Ascending aorta (tissue), 2 donors: ENCODE measurements at regions not wholly inside any gene's neighbourhood (a gene's known extent, or its start where the extent isn't known, plus 50 kb on each side); places are given as distances from the start of the nearest gene placed in this dataset.

Experiments
- DNase-seq, 2 donors: peaks; one replicate each; pipeline ENCODE4 v3.0.0-alpha.2; 2019; ENCODE audit warnings: low spot score in 2 of 2
- H3K27ac ChIP-seq, 2 donors: fragments of 200-600 bp; sonication (generic); one replicate each; pipeline ENCODE4 v1.5.1; 2016 to 2017; ENCODE audit warnings: mild to moderate bottlenecking in 1 of 2
- H3K27me3 ChIP-seq: fragments of 200-600 bp; sonication (generic); one replicate; pipeline ENCODE4 v1.5.1; 2017
- H3K36me3 ChIP-seq, 2 donors: fragments of 200-600 bp; sonication (generic); one replicate each; pipeline ENCODE4 v1.5.1; 2016
- H3K4me1 ChIP-seq, 2 donors: fragments of 200-600 bp; sonication (generic); one replicate each; pipeline ENCODE4 v1.5.1; 2016 to 2017; ENCODE audit warnings: mild to moderate bottlenecking in 1 of 2
- H3K4me3 ChIP-seq, 2 donors: fragments of 200-600 bp; sonication (generic); one replicate each; pipeline ENCODE4 v1.5.1; 2016 to 2017; ENCODE audit warnings: mild to moderate bottlenecking in 1 of 2
- H3K9me3 ChIP-seq, 2 donors: fragments of 200-600 bp; sonication (generic); one replicate each; pipeline ENCODE4 v1.5.1; 2016
- CTCF ChIP-seq, 3 experiments: fragments of 200-600 bp in 2 of 3; fragments of 450-650 bp in 1 of 3; sonication (generic) in 2 of 3; IDR thresholded peaks; one replicate each; pipeline ENCODE4 v1.5.1; 2016 to 2019; ENCODE audit warnings: antibody characterized with exemption in 3 of 3, mild to moderate bottlenecking in 1 of 3, moderate library complexity in 1 of 3
- intact Hi-C: fragments of 100-400 bp; cut with DNase I; formaldehyde crosslinking; loops from one replicate; pipeline ENCODE4 v1.15.1; 2023

- intact Hi-C loops, result no loop called here
- no peaks in the 10 kb centered on the region for H3K27me3 ChIP-seq
Measured at GRCh38 chr12:87047691-87048090, 791.5 kb upstream of the MGAT4C start.

GRCh38 chr12:87039536-87039935 lies 783.3 kb upstream of the MGAT4C start:
- Histone ChIP-seq H3K36me3 (no peaks in the 10 kb centered on the region), H3K27me3 (no peaks in the 10 kb centered on the region), H3K9me3 (no peaks in the 10 kb centered on the region), H3K4me3 (no peak overlapping the region), H3K4me1 (no peaks in the 10 kb centered on the region), H3K27ac (no peak overlapping the region)
- intact Hi-C loops, result no loop called here
- no peak for TF ChIP-seq CTCF (IDR thresholded peaks at IDR 0.05)
- no peak for DNase-seq

More at GRCh38 chr12:87047691-87048090, 791.5 kb upstream of the MGAT4C start:
- Histone ChIP-seq H3K27ac (no peak overlapping the region), H3K36me3 (no peaks in the 10 kb centered on the region), H3K4me1 (no peaks in the 10 kb centered on the region), H3K4me3 (no peak overlapping the region), H3K9me3 (no peaks in the 10 kb centered on the region)
- no peak for TF ChIP-seq CTCF (IDR thresholded peaks at IDR 0.05)
- DNase-seq, result no peak

DNA sequence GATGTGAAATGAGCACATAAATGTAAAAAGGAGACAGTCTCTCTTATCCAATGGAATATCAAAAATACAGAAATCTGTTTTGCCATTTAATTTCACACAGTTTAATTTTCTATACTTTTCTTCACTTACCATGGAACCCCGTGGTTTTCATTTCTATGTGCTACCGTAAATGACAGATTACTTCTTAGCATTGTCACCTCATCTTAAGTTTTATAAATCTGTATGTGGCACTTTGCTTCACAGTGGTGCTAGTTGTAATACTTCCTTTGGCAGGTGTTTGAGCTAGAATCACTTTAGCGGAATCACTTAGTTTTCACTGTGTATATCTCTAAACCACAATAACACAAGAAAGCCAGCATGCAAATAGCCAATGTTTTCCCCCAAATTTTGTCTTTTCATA lies 781.9 kb upstream of the MGAT4C start:
- no peaks in the 10 kb centered on the region for H3K4me1 ChIP-seq
- intact Hi-C loops, result no loop called here
- no peak overlapping the region for H3K4me3 ChIP-seq
- H3K27ac ChIP-seq, result no peak overlapping the region
- H3K27me3 ChIP-seq, result no peaks in the 10 kb centered on the region
- no peak for DNase-seq
- H3K36me3 ChIP-seq, result no peaks in the 10 kb centered on the region
- H3K9me3 ChIP-seq, result no peaks in the 10 kb centered on the region
- no peak for TF ChIP-seq CTCF (IDR thresholded peaks at IDR 0.05)

- H3K9me3 ChIP-seq, result no peaks in the 10 kb centered on the region
- no peak overlapping the region for H3K27ac ChIP-seq
- H3K36me3 ChIP-seq, result no peaks in the 10 kb centered on the region
- DNase-seq, result no peak
- no peaks in the 10 kb centered on the region for H3K27me3 ChIP-seq
- no peaks in the 10 kb centered on the region for H3K4me1 ChIP-seq
- no peak overlapping the region for H3K4me3 ChIP-seq
- intact Hi-C loops, result no loop called here
- no peak for TF ChIP-seq CTCF (IDR thresholded peaks at IDR 0.05)
Measured at GRCh38 chr12:87025976-87026375, 769.8 kb upstream of the MGAT4C start.

- Histone ChIP-seq H3K9me3 (peaks cover 0 to 9% of the 10 kb centered on the region in 2 donors), H3K4me3 (no peak overlapping the region), H3K36me3 (no peaks in the 10 kb centered on the region), H3K4me1 (no peaks in the 10 kb centered on the region), H3K27me3 (no peaks in the 10 kb centered on the region), H3K27ac (no peak overlapping the region)
- no peak for TF ChIP-seq CTCF (IDR thresholded peaks at IDR 0.05)
- no peak for DNase-seq
- intact Hi-C loops, result no loop called here
Measured at GRCh38 chr12:87021400-87021799, 765.2 kb upstream of the MGAT4C start.

DNA sequence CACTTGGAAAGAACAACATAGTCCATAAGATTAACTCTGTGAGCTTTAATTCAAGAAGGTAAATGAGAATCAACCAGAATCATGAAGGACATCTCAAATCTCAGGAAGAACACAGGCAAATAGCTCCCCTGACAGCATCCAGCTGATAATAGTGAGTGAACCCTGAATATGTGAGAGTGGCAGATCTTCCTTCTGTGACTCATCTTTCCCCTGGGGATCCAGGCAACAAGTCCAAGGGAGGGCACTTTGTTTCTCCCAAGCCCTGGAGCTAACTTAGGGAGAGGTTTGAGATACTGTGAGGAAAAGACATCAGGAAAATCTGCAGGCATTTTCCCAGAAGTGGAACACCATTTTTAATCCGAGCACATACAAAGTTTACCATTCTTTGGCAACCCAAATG lies 763.9 kb upstream of the MGAT4C start:
- no peak overlapping the region for H3K27ac ChIP-seq
- no peak for DNase-seq
- no peaks in the 10 kb centered on the region for H3K27me3 ChIP-seq
- TF ChIP-seq CTCF (IDR thresholded peaks at IDR 0.05), result no peak
- H3K4me3 ChIP-seq, result no peak overlapping the region
- H3K4me1 ChIP-seq, result no peaks in the 10 kb centered on the region
- intact Hi-C loops, result no loop called here
- peaks cover 0 to 9% of the 10 kb centered on the region in 2 donors for H3K9me3 ChIP-seq
- no peaks in the 10 kb centered on the region for H3K36me3 ChIP-seq
